H9 (cell line): ENCODE measurements at regions not wholly inside any gene's neighbourhood (a gene's known extent, or its start where the extent isn't known, plus 50 kb on each side); places are given as distances from the start of the nearest gene placed in this dataset.
"Not testable (repeated sequence)": the region's sequence is repeated elsewhere in the genome, so short reads cannot be mapped to it uniquely, and the experiment has no call there.

Experiments used
- DNase-seq: peaks from one replicate; pipeline ENCODE4 v3.0.0-alpha.2; 2017
- H2AFZ ChIP-seq: one replicate; pipeline ENCODE4 v1.6.1; 2013; ENCODE audit warnings: mild to moderate bottlenecking, low read length, control low read depth, moderate library complexity
- H2AK5ac ChIP-seq: 2 replicates; pipeline ENCODE4 v1.6.1; 2013; ENCODE audit warnings: low read length, control low read depth, mixed read lengths; ENCODE audit not compliant: insufficient read length
- H2BK120ac ChIP-seq: one replicate; pipeline ENCODE4 v1.6.1; 2013; ENCODE audit warnings: low read depth, mild to moderate bottlenecking, low read length, control low read depth, inconsistent platforms; ENCODE audit not compliant: poor library complexity, severe bottlenecking
- H2BK12ac ChIP-seq: 2 replicates; pipeline ENCODE4 v1.6.1; 2013; ENCODE audit warnings: low read length, control low read depth, mixed read lengths, low read depth; ENCODE audit not compliant: insufficient read length
- H2BK15ac ChIP-seq: 2 replicates; pipeline ENCODE4 v1.6.1; 2013; ENCODE audit warnings: low read depth, low read length, control low read depth
- H2BK20ac ChIP-seq: one replicate; pipeline ENCODE4 v1.6.1; 2013; ENCODE audit warnings: low read depth, mild to moderate bottlenecking, low read length, control low read depth, inconsistent platforms; ENCODE audit not compliant: poor library complexity, severe bottlenecking
- H2BK5ac ChIP-seq: 2 replicates; pipeline ENCODE4 v1.6.1; 2013; ENCODE audit warnings: low read length, control low read depth, mixed read lengths; ENCODE audit not compliant: insufficient read length
- H3K14ac ChIP-seq: 2 replicates; pipeline ENCODE4 v1.6.1; 2013; ENCODE audit warnings: low read length, control low read depth; ENCODE audit not compliant: insufficient read depth
- H3K18ac ChIP-seq: 2 replicates; pipeline ENCODE4 v1.6.1; 2013; ENCODE audit warnings: low read depth, mild to moderate bottlenecking, mixed read lengths, low read length, control low read depth; ENCODE audit not compliant: insufficient read length
- H3K23ac ChIP-seq: 2 replicates; pipeline ENCODE4 v1.6.1; 2013; ENCODE audit warnings: low read length, control low read depth, mixed read lengths, low read depth; ENCODE audit not compliant: insufficient read length
- H3K23me2 ChIP-seq: 2 replicates; pipeline ENCODE4 v1.6.1; 2013; ENCODE audit warnings: low read depth, mild to moderate bottlenecking, mixed read lengths, low read length, control low read depth; ENCODE audit not compliant: insufficient read length, poor library complexity, severe bottlenecking
- H3K27ac ChIP-seq: 2 replicates; pipeline ENCODE4 v1.5.1; 2013; ENCODE audit warnings: low read length, control low read depth, mixed read lengths, low read depth; ENCODE audit not compliant: insufficient read length
- H3K27me3 ChIP-seq: 2 replicates; pipeline ENCODE4 v1.6.1; 2013; ENCODE audit warnings: low read length, control low read depth, inconsistent platforms; ENCODE audit not compliant: insufficient read depth
- H3K4ac ChIP-seq: 2 replicates; pipeline ENCODE4 v1.6.1; 2013; ENCODE audit warnings: low read depth, mild to moderate bottlenecking, control low read depth, inconsistent platforms, low read length, moderate library complexity
- H3K4me1 ChIP-seq: 2 replicates; pipeline ENCODE4 v1.6.1; 2013; ENCODE audit warnings: low read length, control low read depth, inconsistent platforms; ENCODE audit not compliant: insufficient read depth
- H3K4me2 ChIP-seq: 2 replicates; pipeline ENCODE4 v1.6.1; 2013; ENCODE audit warnings: low read length, control low read depth, mixed read lengths; ENCODE audit not compliant: insufficient read length, insufficient read depth
- H3K56ac ChIP-seq: 2 replicates; pipeline ENCODE4 v1.6.1; 2013; ENCODE audit warnings: low read depth, mild to moderate bottlenecking, mixed read lengths, low read length, control low read depth; ENCODE audit not compliant: insufficient read length
- H3K79me1 ChIP-seq: 2 replicates; pipeline ENCODE4 v1.6.1; 2013; ENCODE audit warnings: low read depth, mild to moderate bottlenecking, moderate library complexity, low read length, control low read depth, inconsistent platforms; ENCODE audit not compliant: insufficient read depth, poor library complexity, severe bottlenecking
- H3K79me2 ChIP-seq: 2 replicates; pipeline ENCODE4 v1.6.1; 2013; ENCODE audit warnings: low read length, control low read depth, inconsistent platforms; ENCODE audit not compliant: insufficient read depth
- H3K9ac ChIP-seq: 2 replicates; pipeline ENCODE4 v1.6.1; 2013; ENCODE audit warnings: low read length, control low read depth, mixed read lengths; ENCODE audit not compliant: insufficient read length; ENCODE audit errors: extremely low read depth
- H3K9me3 ChIP-seq: one replicate; pipeline ENCODE4 v1.6.1; 2013; ENCODE audit warnings: low read depth, low read length, inconsistent platforms; ENCODE audit not compliant: control insufficient read depth
- H3T11ph ChIP-seq: one replicate; pipeline ENCODE4 v1.6.1; 2013; ENCODE audit warnings: mild to moderate bottlenecking, low read length, control low read depth, inconsistent platforms
- H4K20me1 ChIP-seq: one replicate; pipeline ENCODE4 v1.6.1; 2013; ENCODE audit not compliant: control insufficient read depth, insufficient read length, insufficient read depth
- H4K5ac ChIP-seq: 2 replicates; pipeline ENCODE4 v1.6.1; 2013; ENCODE audit warnings: low read depth, mild to moderate bottlenecking, mixed read lengths, low read length, control low read depth; ENCODE audit not compliant: insufficient read length
- H4K8ac ChIP-seq: replicated peaks from 2 replicates; pipeline ENCODE4 v1.6.1; 2013; ENCODE audit warnings: low read length, control low read depth, mixed read lengths, low read depth; ENCODE audit not compliant: insufficient read length
- H4K91ac ChIP-seq: 2 replicates; pipeline ENCODE4 v1.6.1; 2013; ENCODE audit warnings: low read depth, mild to moderate bottlenecking, moderate library complexity, mixed read lengths, low read length, control low read depth; ENCODE audit not compliant: insufficient read length
- H3K27ac Mint-ChIP-seq, 3 experiments: 2 replicates in 2 of 3; 3 replicates in 1 of 3; pipeline ENCODE4 v1.8.0; 2020 to 2021; ENCODE audit warnings: mixed read lengths in 3 of 3, mild to moderate bottlenecking in 1 of 3, moderate library complexity in 1 of 3
- H3K27me3 Mint-ChIP-seq: 2 replicates; pipeline ENCODE4 v1.8.0; 2021; ENCODE audit warnings: low read depth, mild to moderate bottlenecking, moderate library complexity, mixed read lengths
- H3K36me3 Mint-ChIP-seq, 3 experiments: 2 replicates in 2 of 3; 3 replicates in 1 of 3; pipeline ENCODE4 v1.8.0; 2020 to 2021; ENCODE audit warnings: low read depth in 3 of 3, mixed read lengths in 3 of 3; ENCODE audit not compliant: insufficient read depth in 1 of 3
- H3K4me1 Mint-ChIP-seq, 2 experiments: 2 replicates each; pipeline ENCODE4 v1.8.0; 2020; ENCODE audit warnings: mixed read lengths in 2 of 2
- H3K4me3 Mint-ChIP-seq, 2 experiments: 2 replicates in 1 of 2; 3 replicates in 1 of 2; pipeline ENCODE4 v1.8.0; 2020 to 2021; ENCODE audit warnings: mild to moderate bottlenecking in 2 of 2, mixed read lengths in 2 of 2, moderate library complexity in 1 of 2
- H3K9me3 Mint-ChIP-seq, 2 experiments: 2 replicates in 1 of 2; 3 replicates in 1 of 2; pipeline ENCODE4 v1.8.0; 2020; ENCODE audit warnings: mild to moderate bottlenecking in 2 of 2, mixed read lengths in 2 of 2, moderate library complexity in 1 of 2
- WGBS: extraction: QIAGEN DNeasy Blood & Tissue Kit; methylation state at CpG from one replicate; pipeline ENCODE4 v1.1.7; 2013; ENCODE audit warnings: missing lambda C conversion rate, low lambda C conversion rate, mixed read lengths; ENCODE audit not compliant: insufficient read length; ENCODE audit errors: extremely low coverage; 5-methylcytosine and 5-hydroxymethylcytosine counted together

- not testable (repeated sequence) for H3K4me1 ChIP-seq, H3K23ac ChIP-seq, H3K27ac Mint-ChIP-seq, H4K8ac ChIP-seq, H2BK12ac ChIP-seq, H3K56ac ChIP-seq, H3K4ac ChIP-seq, H4K5ac ChIP-seq, H3K4me2 ChIP-seq, H2AK5ac ChIP-seq, H3K4me1 Mint-ChIP-seq, H3K14ac ChIP-seq, H2BK5ac ChIP-seq, H3K79me1 ChIP-seq, H4K91ac ChIP-seq, H3K27me3 Mint-ChIP-seq, H3K9me3 ChIP-seq, H3K9me3 Mint-ChIP-seq, H3K18ac ChIP-seq, H3K79me2 ChIP-seq, H2BK120ac ChIP-seq, H3K23me2 ChIP-seq, H4K20me1 ChIP-seq, H2BK20ac ChIP-seq, H3K36me3 Mint-ChIP-seq, DNase-seq, H3K27ac ChIP-seq, H3K4me3 Mint-ChIP-seq, H3T11ph ChIP-seq, H3K9ac ChIP-seq, H2AFZ ChIP-seq, H2BK15ac ChIP-seq, H3K27me3 ChIP-seq
- WGBS: no CpG with 5 or more reads among the region's 7 CpGs
Observed at GRCh38 chr7:70989-71388, 121.4 kb upstream of the FAM20C start.

GRCh38 chr7:72266-73057, 119.9 kb upstream of the FAM20C start:
- not testable (repeated sequence) for H3K27ac ChIP-seq, H3K79me2 ChIP-seq, H2BK15ac ChIP-seq, H3T11ph ChIP-seq, H3K36me3 Mint-ChIP-seq, H3K18ac ChIP-seq, H2BK5ac ChIP-seq, H3K14ac ChIP-seq, H3K9me3 Mint-ChIP-seq, H3K4me1 Mint-ChIP-seq, H3K9me3 ChIP-seq, H3K4me3 Mint-ChIP-seq, H2AK5ac ChIP-seq, H4K91ac ChIP-seq, H3K9ac ChIP-seq, H3K4me2 ChIP-seq, H3K4ac ChIP-seq, H3K23me2 ChIP-seq, H3K23ac ChIP-seq, H3K27ac Mint-ChIP-seq, H3K4me1 ChIP-seq, H4K8ac ChIP-seq, DNase-seq, H2BK120ac ChIP-seq, H3K27me3 Mint-ChIP-seq, H3K27me3 ChIP-seq, H2AFZ ChIP-seq, H4K5ac ChIP-seq, H2BK12ac ChIP-seq, H2BK20ac ChIP-seq, H4K20me1 ChIP-seq, H3K79me1 ChIP-seq, H3K56ac ChIP-seq
- WGBS: no CpG with 5 or more reads among the region's 17 CpGs
